MM.1S (cell line): ENCODE measurements at regions not wholly inside any gene's neighbourhood (a gene's known extent, or its start where the extent isn't known, plus 50 kb on each side); places are given as distances from the start of the nearest gene placed in this dataset.

Experiments used
- EZH2 ChIP-seq: fragments of 300-600 bp; sonication (generic); optimal IDR thresholded peaks from 2 replicates; pipeline ENCODE3; 2017; ENCODE audit warnings: low read depth, mild to moderate bottlenecking, antibody characterized with exemption, low read length, mixed read lengths
- EZH2phosphoT487 ChIP-seq: fragments of 300-600 bp; sonication (generic); IDR thresholded peaks from 2 replicates; pipeline ENCODE4 v1.6.1; 2018; ENCODE audit warnings: antibody characterized with exemption, low read length
- TF ChIP-seq, protein P1 (sequence below): fragments of 300-600 bp; sonication (generic); IDR thresholded peaks from 2 replicates; pipeline ENCODE4 v1.5.1; 2016; ENCODE audit warnings: antibody characterized with exemption, low read length, mixed read lengths

- TF ChIP-seq, protein P1, sequence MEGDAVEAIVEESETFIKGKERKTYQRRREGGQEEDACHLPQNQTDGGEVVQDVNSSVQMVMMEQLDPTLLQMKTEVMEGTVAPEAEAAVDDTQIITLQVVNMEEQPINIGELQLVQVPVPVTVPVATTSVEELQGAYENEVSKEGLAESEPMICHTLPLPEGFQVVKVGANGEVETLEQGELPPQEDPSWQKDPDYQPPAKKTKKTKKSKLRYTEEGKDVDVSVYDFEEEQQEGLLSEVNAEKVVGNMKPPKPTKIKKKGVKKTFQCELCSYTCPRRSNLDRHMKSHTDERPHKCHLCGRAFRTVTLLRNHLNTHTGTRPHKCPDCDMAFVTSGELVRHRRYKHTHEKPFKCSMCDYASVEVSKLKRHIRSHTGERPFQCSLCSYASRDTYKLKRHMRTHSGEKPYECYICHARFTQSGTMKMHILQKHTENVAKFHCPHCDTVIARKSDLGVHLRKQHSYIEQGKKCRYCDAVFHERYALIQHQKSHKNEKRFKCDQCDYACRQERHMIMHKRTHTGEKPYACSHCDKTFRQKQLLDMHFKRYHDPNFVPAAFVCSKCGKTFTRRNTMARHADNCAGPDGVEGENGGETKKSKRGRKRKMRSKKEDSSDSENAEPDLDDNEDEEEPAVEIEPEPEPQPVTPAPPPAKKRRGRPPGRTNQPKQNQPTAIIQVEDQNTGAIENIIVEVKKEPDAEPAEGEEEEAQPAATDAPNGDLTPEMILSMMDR = no peak
- TF ChIP-seq EZH2 = no peak
- no peak for TF ChIP-seq EZH2phosphoT487
Measured at GRCh38 chr3:193840111-193840641, 247.2 kb downstream of the OPA1 start.
